Stimulated activated CD4-positive, alpha-beta T cell treated with anti-CD3 and anti-CD28 coated beads, Interleukin-12 subunit alpha, Interleukin-12 subunit beta, amount 100 ng/mL, for 48 hours (primary cell): ENCODE measurements at regions not wholly inside any gene's neighbourhood (a gene's known extent, or its start where the extent isn't known, plus 50 kb on each side); places are given as distances from the start of the nearest gene placed in this dataset.
"Not testable (repeated sequence)": the region's sequence is repeated elsewhere in the genome, so short reads cannot be mapped to it uniquely, and the experiment has no call there.

Experiments used
- DNase-seq, 3 donors: peaks; one replicate each; pipeline ENCODE4 v3.0.0-alpha.2; 2020; ENCODE audit warnings: low read depth in 2 of 3, low spot score in 1 of 3

- no peak for DNase-seq
Observed at GRCh38 chr12:125304029-125304428, 238.8 kb downstream of the AACS start.

- no peak for DNase-seq
Observed at GRCh38 chr12:125305231-125305630, 240.0 kb downstream of the AACS start.

- no peak for DNase-seq
Observed at GRCh38 chr12:125310461-125310860, 245.2 kb downstream of the AACS start.

GRCh38 chr12:125311050-125311449 is 245.8 kb downstream of the AACS start:
- no peak for DNase-seq

GRCh38 chr12:125312471-125312870 is 247.2 kb downstream of the AACS start:
- no peak for DNase-seq

- no peak for DNase-seq
Observed at GRCh38 chr12:125314051-125314755, 249.0 kb downstream of the AACS start.

- no peak for DNase-seq
Observed at GRCh38 chr12:125315771-125316170, 250.5 kb downstream of the AACS start.

- no peak for DNase-seq
Observed at GRCh38 chr12:125320177-125320576, 254.9 kb downstream of the AACS start.

GRCh38 chr12:125324861-125325490 is 259.7 kb downstream of the AACS start:
- no peak for DNase-seq

- DNase-seq: no peak
Observed at GRCh38 chr12:125329239-125330102, 264.2 kb downstream of the AACS start.

GRCh38 chr12:125330645-125331341 is 265.6 kb downstream of the AACS start:
- peak; percentile 24 to 62 (median 37) for DNase-seq

- DNase-seq: no peak
Observed at GRCh38 chr12:125331342-125332052, 266.3 kb downstream of the AACS start.

- no peak for DNase-seq
Observed at GRCh38 chr12:125332900-125333299, 267.7 kb downstream of the AACS start.

GRCh38 chr12:125336246-125336645 is 271.0 kb downstream of the AACS start:
- no peak for DNase-seq

- DNase-seq: no peak
Observed at GRCh38 chr12:125340791-125341190, 275.6 kb downstream of the AACS start.

GRCh38 chr12:125341422-125341821 is 276.2 kb downstream of the AACS start:
- no peak for DNase-seq

- no peak for DNase-seq
Observed at GRCh38 chr12:125343649-125344048, 278.4 kb downstream of the AACS start.

- DNase-seq: no peak
Observed at GRCh38 chr12:125346362-125346761, 281.1 kb downstream of the AACS start.

GRCh38 chr12:125351788-125352187 is 286.6 kb downstream of the AACS start:
- no peak for DNase-seq

- not testable (repeated sequence) for DNase-seq
Observed at GRCh38 chr12:125353002-125353401, 287.8 kb downstream of the AACS start.

- no peak for DNase-seq
Observed at GRCh38 chr12:125353871-125354270, 288.6 kb downstream of the AACS start.
